ENCODE measurements at regions not wholly inside any gene's neighbourhood (a gene's known extent, or its start where the extent isn't known, plus 50 kb on each side); places are given as distances from the start of the nearest gene placed in this dataset.

GRCh38 chr5:123855609-123856008 lies 343.6 kb downstream of the CSNK1G3 start:
- TF ChIP-seq POLR2AphosphoS5 (IDR thresholded peaks at IDR 0.05) (no peak), CTCF (IDR thresholded peaks at IDR 0.05) (no peak)
